Stimulated activated CD4-positive, alpha-beta T cell treated with anti-CD3 and anti-CD28 coated beads, Interleukin-12 subunit alpha, Interleukin-12 subunit beta, amount 100 ng/mL, for 24 hours (primary cell): ENCODE measurements at regions not wholly inside any gene's neighbourhood (a gene's known extent, or its start where the extent isn't known, plus 50 kb on each side); places are given as distances from the start of the nearest gene placed in this dataset.
"Not testable (repeated sequence)": the region's sequence is repeated elsewhere in the genome, so short reads cannot be mapped to it uniquely, and the experiment has no call there.

Experiments
- DNase-seq, 2 experiments: peaks; one replicate each; pipeline ENCODE4 v3.0.0-alpha.2; 2020; ENCODE audit warnings: low read depth in 2 of 2

DNA sequence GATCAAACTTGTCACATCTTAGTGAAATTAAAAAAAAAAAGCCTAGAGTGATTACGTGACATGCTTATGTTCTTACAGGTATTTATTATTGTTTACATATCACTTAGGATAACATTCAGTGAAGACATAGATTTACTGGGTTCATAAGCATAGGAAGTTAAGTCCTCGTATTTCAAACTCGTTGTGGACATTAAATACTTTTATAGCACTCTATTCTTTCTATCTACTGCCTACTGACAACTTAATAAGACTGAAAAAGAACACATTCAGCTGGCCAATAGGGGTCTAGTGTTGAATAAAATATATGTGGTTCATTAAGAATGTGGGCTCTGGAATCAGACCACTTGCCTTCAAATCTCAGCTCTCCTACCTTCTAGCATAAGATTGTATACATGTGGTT is 1927.4 kb downstream of the PCDH9 start:
- DNase-seq: no peak

DNA sequence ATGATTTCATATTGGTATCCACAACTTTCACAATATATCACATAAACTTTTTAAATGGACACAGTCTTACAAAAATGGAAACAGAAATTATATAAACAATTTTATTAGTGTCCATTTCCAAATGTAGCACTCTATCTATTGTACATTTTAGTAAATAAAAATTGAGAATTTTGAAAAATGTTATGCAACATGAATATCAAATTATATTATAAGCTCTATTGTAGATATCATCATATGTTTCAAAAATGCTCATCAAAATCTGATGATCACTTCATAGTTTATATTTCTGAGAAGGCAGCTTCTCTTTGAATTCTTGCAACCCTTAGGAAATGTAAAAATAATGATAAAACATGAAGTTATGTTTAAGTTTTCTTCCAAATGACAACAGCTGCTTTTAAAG is 1928.6 kb downstream of the PCDH9 start:
- DNase-seq: no peak

DNA sequence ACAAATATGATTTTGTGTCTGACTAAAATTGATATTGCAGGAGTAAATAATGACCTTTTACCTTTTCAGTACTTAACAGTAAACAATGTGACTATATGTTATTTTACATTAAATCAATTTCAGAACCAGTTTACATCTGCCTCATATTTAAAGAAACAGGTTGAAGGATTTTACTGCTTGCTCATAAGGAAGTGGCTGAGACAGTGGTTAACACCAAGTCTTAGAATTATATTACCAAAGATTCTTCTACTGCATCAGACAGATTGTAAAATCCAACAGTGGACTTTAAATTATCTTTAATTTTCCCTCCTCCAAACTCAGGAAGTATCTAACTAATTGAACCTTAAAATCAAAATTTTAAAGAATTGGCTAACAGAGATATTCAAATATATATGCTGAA is 1929.9 kb downstream of the PCDH9 start:
- no peak for DNase-seq

- DNase-seq: no peak
Observed at GRCh38 chr13:65293530-65294198, 1936.5 kb downstream of the PCDH9 start.

DNA sequence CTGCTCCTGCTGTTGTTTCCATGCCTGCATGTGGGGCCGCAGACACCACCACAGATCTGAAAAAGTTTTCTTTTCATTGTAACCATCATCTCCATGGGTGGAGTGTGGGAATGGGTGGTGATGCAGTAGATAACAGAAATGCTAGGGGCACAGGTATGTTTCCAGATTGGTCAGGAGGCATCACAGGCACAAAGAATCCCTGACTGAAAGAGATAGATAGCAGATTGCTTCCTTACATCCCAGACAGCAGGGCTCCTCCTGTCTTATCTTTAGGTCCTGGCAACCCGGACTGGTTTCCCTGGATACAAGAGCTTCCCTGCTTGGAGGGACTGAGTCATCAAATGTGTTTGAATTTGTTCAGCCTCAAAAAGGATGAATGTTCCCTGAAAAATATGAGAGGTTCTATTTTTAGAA is 1937.6 kb downstream of the PCDH9 start:
- DNase-seq: no peak

- DNase-seq: no peak
Observed at GRCh38 chr13:65287405-65287804, 1942.7 kb downstream of the PCDH9 start.

GRCh38 chr13:65275838-65276630 is 1954.1 kb downstream of the PCDH9 start:
- DNase-seq: no peak

- DNase-seq: no peak
Observed at GRCh38 chr13:65275108-65275507, 1955.0 kb downstream of the PCDH9 start.

GRCh38 chr13:65273811-65274420 is 1956.2 kb downstream of the PCDH9 start:
- not testable (repeated sequence) for DNase-seq

- DNase-seq: no peak
Observed at GRCh38 chr13:65268009-65268408, 1962.1 kb downstream of the PCDH9 start.

DNA sequence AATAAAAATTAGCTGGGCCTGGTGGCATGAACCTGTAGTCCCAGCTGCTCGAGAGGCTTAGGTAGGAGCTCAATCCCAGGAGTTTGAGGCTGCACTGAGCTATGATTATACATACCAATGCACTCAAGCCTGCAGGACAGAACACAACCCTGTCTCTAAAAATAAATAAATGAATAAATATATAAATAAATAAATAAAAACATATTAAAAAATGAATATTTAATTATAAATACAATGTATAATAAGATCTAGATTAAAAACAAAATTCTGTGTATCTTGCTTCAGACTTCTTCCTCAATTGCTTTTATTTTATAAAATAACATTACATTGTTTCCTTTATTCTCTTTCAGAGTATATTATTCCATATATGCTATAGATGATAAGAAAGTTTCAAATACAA is 1964.1 kb downstream of the PCDH9 start:
- no peak for DNase-seq

- no peak for DNase-seq
Observed at GRCh38 chr13:65264066-65264465, 1966.1 kb downstream of the PCDH9 start.

GRCh38 chr13:65260946-65261891 is 1968.9 kb downstream of the PCDH9 start:
- DNase-seq: no peak

GRCh38 chr13:65240773-65241172 is 1989.4 kb downstream of the PCDH9 start:
- DNase-seq: no peak

DNA sequence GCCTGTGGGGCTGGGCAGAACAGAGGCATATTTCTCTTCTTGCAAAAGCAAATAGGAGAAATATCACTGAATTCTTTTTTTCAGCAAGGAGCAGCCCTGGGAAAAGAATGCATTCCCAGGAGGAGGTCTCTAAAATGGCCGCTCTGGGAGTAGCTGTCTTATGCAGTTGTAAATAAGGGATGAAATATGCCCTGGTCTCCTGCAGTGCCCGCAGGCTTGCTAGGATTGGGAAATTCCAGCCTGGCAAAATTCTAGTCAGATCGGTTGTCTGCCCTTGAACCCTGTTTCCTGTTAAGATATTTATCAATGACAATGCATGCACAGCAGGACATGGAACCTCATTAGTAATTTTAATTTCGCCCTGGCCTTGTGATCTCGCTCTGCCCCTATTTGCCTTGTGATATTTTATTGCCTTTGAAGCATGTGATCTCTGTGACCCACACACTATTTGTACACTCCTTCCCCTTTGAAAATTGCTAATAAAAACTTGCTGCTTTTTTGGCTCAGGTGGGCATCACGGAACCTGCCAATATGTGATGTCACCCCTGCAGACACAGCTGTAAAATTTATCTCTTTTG is 1993.2 kb downstream of the PCDH9 start:
- DNase-seq: no peak

- DNase-seq: no peak
Observed at GRCh38 chr13:65217471-65217995, 2012.6 kb downstream of the PCDH9 start.

GRCh38 chr13:65202845-65203244 is 2027.3 kb downstream of the PCDH9 start:
- not testable (repeated sequence) for DNase-seq

DNA sequence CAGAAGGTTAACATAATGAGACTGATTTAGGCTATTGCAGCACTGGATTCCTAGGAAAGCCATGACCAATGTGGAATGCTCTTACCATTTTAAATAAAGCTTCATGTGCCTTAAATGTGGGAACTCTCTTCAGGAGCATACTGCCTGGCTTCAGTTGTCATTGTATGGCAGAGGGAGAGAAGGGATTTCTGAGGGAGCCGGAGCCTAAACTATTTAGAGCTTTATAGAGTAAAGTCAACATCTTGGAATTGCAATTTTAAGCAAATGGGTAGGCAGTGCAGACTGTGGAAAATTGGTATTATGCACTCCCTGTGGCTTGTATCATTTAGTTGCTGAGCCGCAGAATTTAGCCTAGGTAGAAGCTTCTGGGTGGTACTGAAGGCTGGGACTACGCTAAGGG is 2041.4 kb downstream of the PCDH9 start:
- no peak for DNase-seq

DNA sequence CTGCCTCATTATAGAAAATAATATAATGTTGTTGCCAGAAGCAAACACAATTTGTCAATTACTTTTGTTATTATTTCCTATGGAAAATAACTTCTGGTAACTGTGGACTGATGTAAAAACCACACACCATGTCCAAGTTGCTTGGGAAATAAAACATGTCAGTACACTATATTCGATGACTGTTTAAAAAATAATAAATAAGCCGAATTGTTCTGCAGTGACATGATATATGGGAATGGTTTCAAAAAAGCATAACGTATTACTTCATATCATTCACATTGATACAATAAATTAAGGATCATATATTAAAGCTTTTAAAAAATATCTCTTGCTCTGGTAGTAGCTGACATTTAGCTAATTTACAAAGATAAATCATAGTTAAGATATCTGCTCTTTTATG is 2062.1 kb downstream of the PCDH9 start:
- no peak for DNase-seq

- no peak for DNase-seq
Observed at GRCh38 chr13:65166675-65167074, 2063.5 kb downstream of the PCDH9 start.

- no peak for DNase-seq
Observed at GRCh38 chr13:65159803-65160202, 2070.3 kb downstream of the PCDH9 start.
